ENCODE measurements at regions not wholly inside any gene's neighbourhood (a gene's known extent, or its start where the extent isn't known, plus 50 kb on each side); places are given as distances from the start of the nearest gene placed in this dataset.

DNA sequence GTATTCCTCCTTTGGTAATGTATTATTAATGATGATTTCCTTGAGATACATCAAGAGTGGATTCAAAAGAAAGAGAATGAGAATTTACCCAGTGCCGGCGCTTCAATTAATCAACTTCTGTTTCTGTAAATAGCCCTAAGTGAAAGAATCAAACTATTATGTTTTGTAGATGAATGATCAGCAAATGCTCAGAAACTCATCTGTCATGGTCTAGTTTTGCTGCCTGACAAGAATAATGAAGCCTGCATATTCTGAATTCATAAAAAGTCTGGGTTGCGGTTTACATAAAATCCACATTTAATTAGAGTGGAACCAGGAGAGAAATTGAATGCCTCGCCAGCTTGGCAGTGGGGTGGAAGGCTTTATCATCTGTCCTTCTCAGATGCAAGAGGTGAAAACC is 325.3 kb downstream of the GALC start:
- TF ChIP-seq POLR2A (IDR thresholded peaks at IDR 0.05; ENCODE audit: low read depth, low read length): no peak
- FAIRE-seq: no peak

DNA sequence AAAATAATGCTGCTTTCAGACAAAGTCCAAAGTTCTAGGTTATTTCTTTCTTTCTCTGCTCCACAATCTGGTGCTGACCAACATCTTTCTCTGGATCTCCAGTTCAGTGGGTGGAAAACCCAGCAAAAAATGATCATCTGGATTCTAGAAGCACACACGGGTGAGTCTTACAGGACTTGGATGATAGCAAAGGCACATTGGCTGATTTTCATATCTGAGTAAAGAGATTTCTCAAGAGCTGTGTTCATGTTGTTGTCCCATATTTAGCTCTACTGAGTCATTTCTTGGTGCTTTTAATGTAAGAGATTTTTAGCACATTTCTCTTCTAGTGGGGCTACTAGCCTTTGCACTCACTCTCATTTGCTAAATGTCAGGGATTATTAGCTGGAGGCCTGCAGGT is 336.7 kb downstream of the GALC start:
- DNase-seq (ENCODE audit: insufficient read length, low spot score) (no peak), FAIRE-seq (no peak)
- no peak for TF ChIP-seq POLR2A (IDR thresholded peaks at IDR 0.05; ENCODE audit: low read depth, low read length)

More for the DNA sequence above, 325.3 kb downstream of the GALC start:
- no peak for DNase-seq (ENCODE audit: insufficient read length, low spot score)

DNA sequence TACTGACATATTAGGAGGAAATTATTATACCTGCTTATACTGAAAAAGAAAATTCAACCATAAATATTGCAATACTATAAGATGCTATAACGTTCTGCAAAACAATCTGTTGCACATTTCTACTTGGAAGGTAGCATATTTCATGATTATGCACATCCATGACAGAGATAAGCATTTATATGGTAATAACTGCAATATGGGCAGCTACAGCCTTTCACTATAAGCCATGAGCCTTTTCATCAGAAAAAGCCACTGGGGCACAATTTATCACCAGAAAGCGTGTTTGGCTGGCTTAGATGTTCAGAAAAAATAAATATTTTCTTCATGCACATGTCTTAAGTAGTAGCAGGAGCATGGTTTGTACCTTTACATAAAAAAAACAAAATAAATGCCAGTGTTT is 340.7 kb downstream of the GALC start:
- FAIRE-seq (no peak), DNase-seq (ENCODE audit: insufficient read length, low spot score) (no peak)
- no peak for TF ChIP-seq POLR2A (IDR thresholded peaks at IDR 0.05; ENCODE audit: low read depth, low read length)

DNA sequence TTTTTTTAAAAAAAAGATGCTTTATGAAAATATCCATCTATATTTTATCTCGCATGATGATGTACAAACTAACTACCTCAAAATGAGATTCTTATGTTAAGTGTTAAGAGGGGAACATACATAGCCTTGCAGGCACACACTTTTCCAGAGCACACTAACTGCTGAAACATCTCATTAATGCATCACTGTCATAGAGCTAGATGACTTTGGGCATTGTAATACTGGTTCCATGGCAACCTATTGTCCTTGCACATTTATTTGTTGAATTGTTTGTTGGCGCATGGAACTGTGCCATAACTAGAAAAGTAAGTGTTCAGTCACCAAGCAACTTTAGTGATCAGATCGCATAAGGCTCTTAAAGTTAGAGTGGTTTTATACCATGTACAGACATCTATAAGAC is 348.3 kb downstream of the GALC start:
- DNase-seq (ENCODE audit: insufficient read length, low spot score): no peak
- FAIRE-seq: no peak
- TF ChIP-seq POLR2A (IDR thresholded peaks at IDR 0.05; ENCODE audit: low read depth, low read length): no peak

DNA sequence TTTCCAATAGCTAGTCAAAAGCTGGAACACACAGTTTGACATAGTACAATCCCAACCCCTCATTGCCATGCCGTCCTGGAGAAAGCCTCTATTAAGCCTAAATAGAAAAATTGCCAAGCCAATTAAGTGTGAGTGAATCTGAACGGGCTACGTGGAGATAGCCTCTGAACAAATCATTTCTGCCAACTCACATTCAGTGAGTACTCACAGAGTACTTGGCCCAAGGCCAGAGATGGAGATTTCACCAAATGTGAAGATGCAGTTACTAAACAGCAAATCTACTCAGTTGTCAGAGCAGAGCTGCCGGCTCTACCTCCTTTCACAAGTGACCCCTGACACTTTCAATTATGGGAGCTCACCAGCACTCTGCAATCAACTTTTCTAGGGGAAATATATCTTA is 350.0 kb downstream of the GALC start:
- no peak for DNase-seq (ENCODE audit: insufficient read length, low spot score)
- no peak for TF ChIP-seq POLR2A (IDR thresholded peaks at IDR 0.05; ENCODE audit: low read depth, low read length)
- no peak for FAIRE-seq

DNA sequence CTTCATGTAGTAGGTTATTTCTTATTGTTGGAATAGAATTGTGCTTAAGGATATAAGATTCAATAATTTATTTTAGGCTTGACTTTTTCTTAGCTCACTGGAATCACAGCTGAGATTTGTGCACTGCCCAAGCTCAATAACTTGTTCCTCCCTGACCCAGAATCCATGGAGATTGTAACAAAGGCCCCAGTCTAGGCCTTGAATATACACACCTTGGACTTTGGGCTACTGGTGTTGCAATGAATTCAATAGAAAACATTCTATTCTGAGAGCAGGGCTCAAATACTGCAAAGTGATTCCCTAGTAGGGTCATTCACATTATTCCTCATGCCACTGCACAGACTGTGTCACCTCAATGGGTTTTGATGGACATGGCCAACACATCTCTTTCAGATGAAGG is 352.4 kb downstream of the GALC start:
- DNase-seq (ENCODE audit: insufficient read length, low spot score): no peak
- no peak for FAIRE-seq
- no peak for TF ChIP-seq POLR2A (IDR thresholded peaks at IDR 0.05; ENCODE audit: low read depth, low read length)

DNA sequence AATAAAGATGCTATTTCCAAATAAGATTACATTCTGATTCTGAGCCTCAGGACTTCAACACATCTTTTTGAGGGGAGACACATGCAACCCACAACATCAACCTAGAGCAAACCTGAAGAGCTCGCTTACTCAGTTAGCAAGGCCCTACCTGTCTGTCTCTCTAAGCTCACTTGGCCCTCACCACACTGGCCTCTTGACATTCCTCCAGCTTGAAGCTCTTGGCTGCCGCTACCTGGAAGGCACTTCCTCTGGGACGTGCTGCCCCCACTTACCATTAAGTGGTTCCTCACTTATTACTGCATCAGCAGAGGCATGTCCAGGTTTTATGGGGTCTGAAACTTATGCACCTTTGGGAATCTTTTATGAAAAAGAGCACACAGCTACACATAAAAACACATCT is 354.8 kb downstream of the GALC start:
- FAIRE-seq (no peak), DNase-seq (ENCODE audit: insufficient read length, low spot score) (no peak)
- TF ChIP-seq POLR2A (IDR thresholded peaks at IDR 0.05; ENCODE audit: low read depth, low read length): no peak

DNA sequence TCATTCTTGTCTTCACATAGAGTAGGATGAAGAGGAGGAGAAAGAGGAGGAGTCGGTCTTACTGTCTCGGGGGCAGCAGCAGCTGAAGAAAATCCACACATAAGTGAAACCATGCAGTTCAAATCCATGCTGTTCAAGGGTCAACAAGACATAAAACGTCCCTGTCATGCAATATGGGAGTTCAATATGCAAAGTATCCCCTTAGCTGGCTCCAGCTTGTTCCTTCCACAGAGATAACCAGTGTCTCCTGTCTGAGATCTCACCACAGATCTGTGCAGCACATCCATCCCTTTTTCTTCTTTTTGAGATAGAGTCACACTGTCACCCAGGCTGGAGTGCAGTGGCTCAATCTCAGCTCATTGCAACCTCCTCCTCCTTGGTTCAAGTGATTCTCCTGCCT is 357.5 kb downstream of the GALC start:
- DNase-seq (ENCODE audit: insufficient read length, low spot score) (no peak), FAIRE-seq (no peak)
- TF ChIP-seq POLR2A (IDR thresholded peaks at IDR 0.05; ENCODE audit: low read depth, low read length): no peak

DNA sequence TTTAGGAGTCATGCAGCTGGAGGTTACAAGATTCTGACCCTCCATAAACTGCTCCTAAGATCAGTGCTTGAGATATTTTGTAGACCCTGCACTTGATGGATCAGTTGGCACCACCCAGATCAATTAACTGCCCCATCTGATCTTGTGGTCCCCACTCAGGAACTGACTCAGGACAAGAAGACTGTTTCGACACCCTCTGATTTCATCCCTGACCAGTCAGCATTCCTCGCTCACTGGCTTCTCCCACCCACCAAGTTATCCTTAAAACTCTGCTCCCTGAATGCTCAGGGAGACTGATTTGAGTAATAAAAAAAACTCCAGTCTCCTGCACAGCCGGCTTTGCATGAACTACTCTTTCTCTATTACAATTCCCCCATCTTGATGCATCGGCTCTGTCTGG is 360.2 kb downstream of the GALC start:
- FAIRE-seq (no peak), DNase-seq (ENCODE audit: insufficient read length, low spot score) (no peak)
- no peak for TF ChIP-seq POLR2A (IDR thresholded peaks at IDR 0.05; ENCODE audit: low read depth, low read length)

DNA sequence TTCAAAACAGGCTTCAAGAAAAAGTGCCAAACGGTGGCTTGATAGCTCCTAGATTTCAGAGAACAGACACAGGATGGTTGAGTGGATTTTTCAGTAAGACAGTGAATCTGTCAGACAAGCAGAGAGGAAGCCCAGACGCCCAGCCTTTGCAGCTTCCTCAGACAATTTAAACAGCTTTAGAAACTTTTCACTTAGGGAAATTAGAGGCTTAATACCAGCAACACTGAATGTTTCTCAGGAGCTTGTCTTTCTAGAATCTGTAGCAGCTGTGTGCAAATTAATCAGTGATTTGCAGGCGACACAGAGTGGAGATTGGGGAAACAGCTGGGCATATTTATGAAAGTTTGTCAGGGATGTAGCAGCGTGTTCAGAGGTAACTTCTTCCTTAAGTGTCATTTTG is 362.1 kb downstream of the GALC start:
- no peak for FAIRE-seq
- no peak for TF ChIP-seq POLR2A (IDR thresholded peaks at IDR 0.05; ENCODE audit: low read depth, low read length)
- DNase-seq (ENCODE audit: insufficient read length, low spot score): no peak

DNA sequence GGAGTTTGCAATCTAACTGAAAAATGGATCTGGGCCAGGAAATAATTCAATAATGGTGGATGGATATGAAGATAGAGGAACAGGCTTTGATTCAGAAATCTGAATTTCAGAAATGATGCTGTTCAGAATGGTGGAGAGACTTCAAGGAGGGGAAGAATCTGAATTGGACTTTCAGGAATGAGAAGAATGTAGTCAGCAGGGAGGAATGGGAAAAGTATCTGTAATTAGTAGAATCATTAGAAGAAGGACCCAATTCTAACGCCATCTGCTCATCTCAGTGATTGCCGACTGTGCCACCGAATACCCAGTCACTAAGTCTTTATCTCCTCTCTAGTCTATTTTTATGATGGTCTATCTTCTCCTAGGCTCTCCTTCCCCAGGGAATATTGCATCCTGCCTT is 363.2 kb downstream of the GALC start:
- no peak for TF ChIP-seq POLR2A (IDR thresholded peaks at IDR 0.05; ENCODE audit: low read depth, low read length)
- FAIRE-seq: no peak
- DNase-seq (ENCODE audit: insufficient read length, low spot score): no peak

DNA sequence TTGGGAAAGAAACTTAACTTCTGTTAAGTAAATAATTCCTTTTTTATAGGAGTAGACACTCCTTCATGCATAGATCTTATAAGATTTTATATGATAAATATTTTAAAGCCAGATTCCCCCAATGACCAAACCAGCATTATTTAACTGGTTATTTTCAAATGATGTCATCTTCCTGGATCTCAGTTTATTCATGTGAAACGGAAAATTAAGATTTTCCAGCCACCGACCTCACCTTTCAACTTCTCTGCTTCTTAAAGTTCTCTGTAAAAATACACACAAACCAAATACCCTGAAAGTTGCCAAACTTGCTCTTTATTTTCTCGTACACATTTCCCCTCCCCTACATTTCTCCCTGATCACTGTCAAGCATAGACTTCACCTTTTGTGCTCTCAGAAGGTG is 364.2 kb downstream of the GALC start:
- DNase-seq (ENCODE audit: insufficient read length, low spot score) (no peak), FAIRE-seq (no peak)
- TF ChIP-seq POLR2A (IDR thresholded peaks at IDR 0.05; ENCODE audit: low read depth, low read length): no peak

DNA sequence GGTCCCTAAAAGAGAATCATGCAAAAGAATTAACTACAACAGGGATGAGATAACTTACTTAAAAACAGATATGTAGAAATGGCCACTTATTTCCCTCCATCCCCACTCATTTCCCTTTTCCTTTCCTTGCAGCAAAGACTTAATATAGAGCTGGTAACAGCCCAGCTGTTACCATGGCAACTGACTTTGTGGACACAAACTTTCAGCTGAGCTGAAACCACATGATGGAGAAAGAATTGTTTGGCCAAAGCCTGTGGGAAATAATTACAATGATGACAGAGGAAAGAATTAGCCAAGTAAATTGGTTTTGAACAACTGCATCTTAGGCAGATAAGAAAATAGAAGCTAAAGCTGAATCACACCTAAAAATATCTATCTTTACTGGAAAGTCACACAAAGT is 364.9 kb downstream of the GALC start:
- TF ChIP-seq POLR2A (IDR thresholded peaks at IDR 0.05; ENCODE audit: low read depth, low read length): no peak
- no peak for DNase-seq (ENCODE audit: insufficient read length, low spot score)
- FAIRE-seq: no peak

DNA sequence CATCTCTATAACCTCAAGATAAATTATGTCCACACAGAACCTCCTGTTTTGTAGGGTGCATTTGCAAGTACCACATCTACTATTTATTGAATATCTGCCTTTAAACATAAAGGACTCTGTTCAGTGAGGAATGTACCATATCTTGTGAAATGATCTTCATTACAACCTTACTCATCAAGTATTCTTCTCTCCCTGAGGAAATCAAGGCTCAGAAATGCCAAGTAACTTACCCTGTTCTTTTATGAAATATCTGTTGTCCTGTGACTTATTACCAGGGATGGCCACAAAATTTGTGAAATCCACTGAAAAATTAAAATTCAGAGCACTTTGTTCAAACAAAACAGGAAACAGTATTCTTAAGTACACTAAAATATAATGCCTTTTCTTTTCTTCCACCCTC is 366.7 kb downstream of the GALC start:
- DNase-seq (ENCODE audit: insufficient read length, low spot score) (no peak), FAIRE-seq (no peak)
- TF ChIP-seq POLR2A (IDR thresholded peaks at IDR 0.05; ENCODE audit: low read depth, low read length): no peak

DNA sequence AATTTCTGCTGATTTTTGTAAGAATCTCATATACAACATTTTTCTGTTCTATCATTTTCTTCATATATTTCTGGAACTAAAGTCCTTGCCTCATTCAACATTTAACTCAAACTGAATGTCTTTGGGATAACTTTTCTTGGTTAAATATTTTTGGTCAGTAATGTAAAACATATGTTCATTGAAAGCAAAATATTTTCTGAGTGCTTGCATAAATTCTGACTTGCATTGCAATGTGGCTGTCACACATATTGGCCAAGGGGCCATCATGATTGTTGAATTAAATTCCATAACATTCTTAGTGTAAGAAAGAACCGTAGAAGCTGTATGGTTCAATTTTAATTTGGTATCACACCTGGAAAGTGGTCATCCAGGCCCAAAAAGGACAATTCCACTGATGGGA is 369.4 kb downstream of the GALC start:
- no peak for DNase-seq (ENCODE audit: insufficient read length, low spot score)
- no peak for TF ChIP-seq POLR2A (IDR thresholded peaks at IDR 0.05; ENCODE audit: low read depth, low read length)
- no peak for FAIRE-seq

DNA sequence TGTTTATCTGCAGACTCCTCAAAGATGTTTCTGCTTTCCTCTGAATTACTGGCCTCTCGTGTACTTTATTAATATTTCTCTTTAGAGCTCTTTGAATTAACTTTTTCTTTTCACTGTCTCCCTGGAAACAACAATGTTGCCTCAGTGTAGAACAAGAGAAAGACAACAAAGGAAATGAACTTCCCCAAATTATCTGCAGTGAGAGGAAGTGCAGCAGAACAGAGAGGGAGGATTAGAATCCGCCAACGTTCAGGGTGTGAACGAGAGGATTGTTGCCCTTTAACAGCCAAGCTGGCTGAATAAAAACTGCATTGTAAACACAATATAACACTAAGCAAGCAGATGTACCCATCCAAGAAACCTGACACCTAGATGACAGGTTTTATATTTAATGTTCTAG is 375.9 kb downstream of the GALC start:
- DNase-seq (ENCODE audit: insufficient read length, low spot score) (no peak), FAIRE-seq (no peak)
- TF ChIP-seq POLR2A (IDR thresholded peaks at IDR 0.05; ENCODE audit: low read depth, low read length): no peak
